ENCODE measurements at regions not wholly inside any gene's neighbourhood (a gene's known extent, or its start where the extent isn't known, plus 50 kb on each side); places are given as distances from the start of the nearest gene placed in this dataset.

- TF ChIP-seq POLR2AphosphoS5 (IDR thresholded peaks at IDR 0.05; ENCODE audit: low read depth, low read length) (no peak), TAF1 (IDR thresholded peaks at IDR 0.05; ENCODE audit: borderline replicate concordance, insufficient read depth, low read length) (no peak), REST (IDR thresholded peaks at IDR 0.05; ENCODE audit: insufficient read depth in 1 of 2, low read depth in 2 of 2, low read length in 2 of 2) (no peak)
These were observed 427.4 kb upstream of the MGMT start for GRCh38 chr10:129039406-129040370.

Data from PFSK-1 (cell line).